Natural killer cell treated with Interleukin-12 subunit alpha and Interleukin-12 subunit beta and Interleukin-15 and Interleukin-18, amount 100 ng/mL, for 72 hours (primary cell): ENCODE measurements at regions not wholly inside any gene's neighbourhood (a gene's known extent, or its start where the extent isn't known, plus 50 kb on each side); places are given as distances from the start of the nearest gene placed in this dataset.

Experiments used
- ATAC-seq, 2 donors: fragments of 150-1000 bp; cut with Tn5 transposase in 1 of 2; sonication (Bioruptor Pico), chemical (Tn5 transposase) in 1 of 2; 2 replicates each; pipeline ENCODE4 v1.10.0; 2021
- DNase-seq: peaks from one replicate; pipeline ENCODE4 v3.0.0; 2022; ENCODE audit warnings: low spot score
- H3K27ac Mint-ChIP-seq, 2 donors: 1 replicate in 1 of 2; 2 replicates in 1 of 2; pipeline ENCODE4 v1.8.0; 2022; ENCODE audit warnings: mixed read lengths in 2 of 2, mild to moderate bottlenecking in 1 of 2, moderate library complexity in 1 of 2
- H3K27me3 Mint-ChIP-seq, 2 donors: 1 replicate in 1 of 2; 2 replicates in 1 of 2; pipeline ENCODE4 v1.8.0; 2022; ENCODE audit warnings: mixed read lengths in 2 of 2
- H3K36me3 Mint-ChIP-seq: one replicate; pipeline ENCODE4 v1.8.0; 2022; ENCODE audit warnings: mixed read lengths
- H3K4me1 Mint-ChIP-seq, 2 donors: 1 replicate in 1 of 2; 2 replicates in 1 of 2; pipeline ENCODE4 v1.8.0; 2022; ENCODE audit warnings: low read depth in 2 of 2, mixed read lengths in 2 of 2, mild to moderate bottlenecking in 1 of 2
- H3K4me3 Mint-ChIP-seq: one replicate; pipeline ENCODE4 v1.8.0; 2022; ENCODE audit warnings: mixed read lengths
- H3K9me3 Mint-ChIP-seq: 2 replicates; pipeline ENCODE4 v1.8.0; 2022; ENCODE audit warnings: mixed read lengths

- no peaks in the 10 kb centered on the region for H3K36me3 Mint-ChIP-seq
- H3K27ac Mint-ChIP-seq = no peak overlapping the region
- no peak for ATAC-seq
- H3K9me3 Mint-ChIP-seq = no peaks in the 10 kb centered on the region
- DNase-seq = no peak
- peaks cover 0 to 4% of the 10 kb centered on the region in 2 donors for H3K4me1 Mint-ChIP-seq
- H3K27me3 Mint-ChIP-seq = no peaks in the 10 kb centered on the region
- no peak overlapping the region for H3K4me3 Mint-ChIP-seq
Measured at GRCh38 chr5:124996764-124997077, 250.3 kb upstream of the ZNF608 start.

DNA sequence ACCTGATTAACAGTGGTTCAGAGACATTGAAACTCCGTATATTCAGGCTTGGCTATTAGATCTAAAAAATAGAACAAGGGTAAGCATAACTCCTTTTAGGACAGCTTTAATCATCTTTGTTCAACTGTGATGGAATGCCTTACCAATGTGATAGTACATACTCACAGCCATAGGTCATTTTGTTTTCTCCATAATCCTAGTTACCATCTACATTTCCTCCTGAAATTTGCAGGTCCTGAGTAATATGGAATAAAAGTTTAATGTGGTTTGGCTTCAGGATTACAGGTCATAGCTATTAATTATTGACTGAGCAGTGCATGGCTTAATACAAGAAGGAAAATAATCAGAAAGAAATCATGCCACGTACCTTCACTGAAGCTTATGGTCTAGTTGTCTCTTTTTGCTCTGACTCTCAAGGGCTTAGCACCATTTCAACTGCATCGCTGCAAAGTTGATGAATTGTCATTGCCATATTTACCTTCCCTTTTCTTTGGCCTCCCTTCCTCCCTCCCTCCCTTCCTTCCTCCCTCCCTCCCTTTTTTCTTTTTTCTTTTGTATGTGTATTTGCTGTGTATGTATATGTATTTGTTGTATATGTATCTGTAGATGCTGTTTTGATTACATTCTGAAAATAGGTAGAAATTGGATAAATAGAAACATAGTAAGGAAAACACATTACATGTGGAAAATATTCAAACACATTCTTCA, 250.9 kb upstream of the ZNF608 start:
- no peak overlapping the region for H3K27ac Mint-ChIP-seq
- peaks cover 4 to 7% of the 10 kb centered on the region in 2 donors for H3K4me1 Mint-ChIP-seq
- no peak overlapping the region for H3K4me3 Mint-ChIP-seq
- DNase-seq = no peak
- H3K9me3 Mint-ChIP-seq = peaks cover 3% of the 10 kb centered on the region
- no peaks in the 10 kb centered on the region for H3K27me3 Mint-ChIP-seq
- no peak for ATAC-seq
- no peaks in the 10 kb centered on the region for H3K36me3 Mint-ChIP-seq

GRCh38 chr5:124998520-124998919, 252.1 kb upstream of the ZNF608 start:
- DNase-seq (no peak), ATAC-seq (no peak)
- H3K27me3 Mint-ChIP-seq = no peaks in the 10 kb centered on the region
- H3K4me3 Mint-ChIP-seq = no peak overlapping the region
- peaks cover 4 to 11% of the 10 kb centered on the region in 2 donors for H3K4me1 Mint-ChIP-seq
- H3K36me3 Mint-ChIP-seq = no peaks in the 10 kb centered on the region
- no peak overlapping the region for H3K27ac Mint-ChIP-seq
- peaks cover 5% of the 10 kb centered on the region for H3K9me3 Mint-ChIP-seq

DNA sequence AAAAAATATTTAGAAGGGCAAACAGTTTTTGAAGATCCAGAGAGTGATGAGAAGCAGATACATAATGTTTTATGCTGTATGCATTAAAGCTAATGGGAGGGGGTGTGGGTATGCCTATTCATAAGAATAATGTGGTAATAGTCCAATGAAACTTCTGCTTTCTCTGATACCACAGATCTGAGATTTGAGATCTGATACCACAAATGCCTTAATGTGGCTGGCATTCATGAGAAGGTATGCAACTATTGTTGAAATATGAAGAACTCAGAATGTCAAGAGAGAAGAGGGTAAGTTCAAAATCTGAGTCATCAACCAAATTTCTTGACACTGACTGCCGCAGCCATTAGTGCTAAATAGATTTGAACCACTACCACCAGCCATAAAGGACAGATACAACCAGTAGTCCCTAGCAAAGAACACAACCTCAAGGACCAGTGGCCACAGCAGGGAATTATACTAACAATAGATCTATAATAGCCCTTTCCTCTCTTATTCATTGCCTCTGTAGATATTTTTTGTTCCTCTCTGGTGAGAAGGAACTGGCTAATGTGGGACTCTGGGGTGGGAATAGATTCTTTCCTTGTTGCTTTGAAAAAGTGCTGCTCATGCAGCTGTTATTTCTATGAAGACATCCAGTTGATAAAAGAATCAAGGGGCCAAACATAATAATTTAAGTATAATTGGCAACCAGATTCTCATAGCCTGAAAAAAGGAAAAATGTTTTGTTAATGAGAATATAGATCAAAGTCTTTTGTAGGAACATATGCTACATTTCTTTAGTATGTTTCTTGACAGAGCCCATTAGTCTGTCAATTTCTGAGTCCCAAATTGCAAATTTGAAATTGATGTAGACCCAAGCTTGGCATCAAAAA, 256.5 kb upstream of the ZNF608 start:
- peaks cover 4 to 16% of the 10 kb centered on the region in 2 donors for H3K4me1 Mint-ChIP-seq
- peaks cover 5% of the 10 kb centered on the region for H3K9me3 Mint-ChIP-seq
- H3K36me3 Mint-ChIP-seq = no peaks in the 10 kb centered on the region
- H3K27me3 Mint-ChIP-seq = no peaks in the 10 kb centered on the region
- no peak for DNase-seq
- H3K4me3 Mint-ChIP-seq = no peak overlapping the region
- ATAC-seq = peak; percentile 36 to 53
- H3K27ac Mint-ChIP-seq = peak overlapping the region in 1 of 2 donors; percentile 10

- Mint-ChIP-seq H3K27me3 (no peaks in the 10 kb centered on the region), H3K36me3 (no peaks in the 10 kb centered on the region), H3K9me3 (peaks cover 5% of the 10 kb centered on the region), H3K4me1 (peaks cover 4 to 16% of the 10 kb centered on the region in 2 donors), H3K27ac (no peak overlapping the region), H3K4me3 (no peak overlapping the region)
- no peak for DNase-seq
- ATAC-seq = no peak
Measured at GRCh38 chr5:125004009-125004408, 257.6 kb upstream of the ZNF608 start.

GRCh38 chr5:125005266-125005665, 258.8 kb upstream of the ZNF608 start:
- Mint-ChIP-seq H3K9me3 (peaks cover 6% of the 10 kb centered on the region), H3K4me3 (no peak overlapping the region), H3K4me1 (peaks cover 4 to 16% of the 10 kb centered on the region in 2 donors), H3K36me3 (no peaks in the 10 kb centered on the region), H3K27ac (no peak overlapping the region), H3K27me3 (no peaks in the 10 kb centered on the region)
- no peak for ATAC-seq
- no peak for DNase-seq

DNA sequence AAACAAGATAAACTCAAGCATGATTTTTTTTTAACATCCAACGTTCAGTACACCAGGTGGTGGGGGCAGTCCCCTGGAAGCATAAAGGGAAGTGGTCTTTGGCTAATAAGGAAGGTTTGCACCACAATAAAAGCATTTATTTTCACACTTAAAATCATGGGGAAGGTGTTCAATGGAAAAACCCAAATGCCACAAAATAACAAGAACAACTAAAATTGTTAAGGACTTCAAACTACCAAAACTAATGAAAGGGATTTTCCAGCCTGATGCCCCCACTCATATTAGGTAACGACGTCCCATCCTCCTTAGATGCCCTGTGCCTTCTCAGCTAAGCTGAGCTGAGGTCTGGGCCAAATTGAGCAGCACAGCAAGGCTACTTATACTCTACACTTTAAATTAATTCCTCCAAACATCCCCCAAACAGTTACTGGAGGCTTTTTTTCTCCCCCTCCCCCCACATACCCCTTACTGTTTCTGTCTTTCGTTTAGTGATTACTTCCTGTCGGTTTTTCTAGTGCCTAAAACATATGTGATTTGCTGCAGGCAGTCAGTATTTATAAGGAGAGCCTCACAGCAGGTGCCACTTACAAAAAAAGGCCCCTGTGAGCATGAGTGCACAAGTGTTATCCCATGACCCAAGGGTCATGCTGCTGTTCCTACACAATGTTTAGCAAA, 259.7 kb upstream of the ZNF608 start:
- H3K36me3 Mint-ChIP-seq = no peaks in the 10 kb centered on the region
- DNase-seq = no peak
- H3K27me3 Mint-ChIP-seq = no peaks in the 10 kb centered on the region
- peaks cover 4 to 13% of the 10 kb centered on the region in 2 donors for H3K4me1 Mint-ChIP-seq
- H3K4me3 Mint-ChIP-seq = no peak overlapping the region
- ATAC-seq = no peak
- peaks cover 8% of the 10 kb centered on the region for H3K9me3 Mint-ChIP-seq
- no peak overlapping the region for H3K27ac Mint-ChIP-seq

GRCh38 chr5:125010356-125010755, 263.9 kb upstream of the ZNF608 start:
- H3K4me1 Mint-ChIP-seq = peaks cover 0 to 5% of the 10 kb centered on the region in 2 donors
- no peak overlapping the region for H3K27ac Mint-ChIP-seq

GRCh38 chr5:125011014-125011413, 264.6 kb upstream of the ZNF608 start:
- peaks cover 0 to 5% of the 10 kb centered on the region in 2 donors for H3K4me1 Mint-ChIP-seq
- DNase-seq (no peak), ATAC-seq (no peak)
- no peak overlapping the region for H3K27ac Mint-ChIP-seq
- no peaks in the 10 kb centered on the region for H3K36me3 Mint-ChIP-seq
- peaks cover 3% of the 10 kb centered on the region for H3K9me3 Mint-ChIP-seq
- no peak overlapping the region for H3K4me3 Mint-ChIP-seq
- H3K27me3 Mint-ChIP-seq = no peaks in the 10 kb centered on the region

More at GRCh38 chr5:125010356-125010755, 263.9 kb upstream of the ZNF608 start:
- Mint-ChIP-seq H3K4me3 (no peak overlapping the region), H3K27me3 (no peaks in the 10 kb centered on the region), H3K36me3 (no peaks in the 10 kb centered on the region), H3K9me3 (peaks cover 3% of the 10 kb centered on the region)
- ATAC-seq (no peak), DNase-seq (no peak)

- DNase-seq (no peak), ATAC-seq (no peak)
- Mint-ChIP-seq H3K36me3 (no peaks in the 10 kb centered on the region), H3K4me3 (no peak overlapping the region), H3K27me3 (no peaks in the 10 kb centered on the region), H3K9me3 (peaks cover 3% of the 10 kb centered on the region), H3K27ac (no peak overlapping the region), H3K4me1 (peaks cover 0 to 1% of the 10 kb centered on the region in 2 donors)
Measured at GRCh38 chr5:125011419-125011818, 265.0 kb upstream of the ZNF608 start.

DNA sequence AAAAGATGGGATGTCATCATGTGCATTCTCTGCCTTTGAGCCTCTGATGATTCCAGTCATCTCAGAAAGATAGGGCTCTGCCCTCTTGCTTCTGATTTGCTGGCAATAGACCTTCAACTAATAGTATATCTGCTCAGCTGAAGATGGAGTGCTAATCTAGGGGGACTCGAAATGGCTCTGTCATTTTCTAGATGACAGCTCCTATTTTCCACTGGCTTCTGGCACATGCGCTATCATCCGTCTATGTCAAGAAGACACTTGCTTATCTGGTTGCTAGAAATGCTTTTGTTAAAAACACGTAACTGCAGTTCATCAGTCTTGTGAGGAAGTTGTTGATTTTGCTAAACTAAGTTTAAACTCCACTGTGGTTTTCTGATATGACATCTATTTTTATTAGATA, 265.5 kb upstream of the ZNF608 start:
- Mint-ChIP-seq H3K4me1 (no peaks in the 10 kb centered on the region), H3K36me3 (no peaks in the 10 kb centered on the region), H3K27ac (no peak overlapping the region), H3K9me3 (peaks cover 3% of the 10 kb centered on the region), H3K4me3 (no peak overlapping the region), H3K27me3 (no peaks in the 10 kb centered on the region)
- no peak for ATAC-seq
- DNase-seq = no peak

- no peaks in the 10 kb centered on the region for H3K27me3 Mint-ChIP-seq
- DNase-seq = no peak
- H3K27ac Mint-ChIP-seq = no peak overlapping the region
- H3K4me3 Mint-ChIP-seq = no peak overlapping the region
- peaks cover 3% of the 10 kb centered on the region for H3K9me3 Mint-ChIP-seq
- ATAC-seq = no peak
- no peaks in the 10 kb centered on the region for H3K36me3 Mint-ChIP-seq
- H3K4me1 Mint-ChIP-seq = no peaks in the 10 kb centered on the region
Measured at GRCh38 chr5:125012727-125013451, 266.4 kb upstream of the ZNF608 start.

GRCh38 chr5:125014202-125014601, 267.8 kb upstream of the ZNF608 start:
- Mint-ChIP-seq H3K27me3 (peaks cover 4 to 8% of the 10 kb centered on the region in 2 donors), H3K4me3 (no peak overlapping the region), H3K9me3 (peaks cover 7% of the 10 kb centered on the region), H3K27ac (no peak overlapping the region), H3K4me1 (no peaks in the 10 kb centered on the region), H3K36me3 (no peaks in the 10 kb centered on the region)
- DNase-seq = no peak
- no peak for ATAC-seq
